Right renal cortex interstitium (tissue), 3 donors: ENCODE measurements at regions not wholly inside any gene's neighbourhood (a gene's known extent, or its start where the extent isn't known, plus 50 kb on each side); places are given as distances from the start of the nearest gene placed in this dataset.
"Not testable (repeated sequence)": the region's sequence is repeated elsewhere in the genome, so short reads cannot be mapped to it uniquely, and the experiment has no call there.

Source experiments
- DNase-seq, 3 donors: peaks; one replicate each; pipeline ENCODE4 v3.0.0-alpha.2; 2013; ENCODE audit warnings: low read depth in 3 of 3, low spot score in 2 of 3

DNA sequence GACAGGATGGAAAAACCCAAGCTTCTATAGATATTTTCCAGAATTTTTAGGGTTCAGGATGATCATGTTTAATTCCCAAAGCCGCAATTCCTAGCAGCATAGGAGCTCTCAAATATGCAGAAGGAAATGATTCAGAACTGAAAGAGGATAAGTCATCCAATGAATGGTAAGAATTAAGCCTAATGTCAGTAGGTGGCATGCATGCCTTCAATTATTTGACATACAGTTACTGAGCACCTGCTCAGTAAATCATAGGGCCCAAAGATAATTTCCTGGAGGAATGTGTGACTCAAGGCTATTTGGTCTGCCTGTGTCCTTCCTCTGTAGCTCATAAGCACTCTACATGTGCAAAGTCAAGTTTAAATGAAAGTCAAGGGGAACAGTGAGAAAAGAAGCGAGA, 116.8 kb upstream of the SLC38A4 start:
- DNase-seq = no peak

DNA sequence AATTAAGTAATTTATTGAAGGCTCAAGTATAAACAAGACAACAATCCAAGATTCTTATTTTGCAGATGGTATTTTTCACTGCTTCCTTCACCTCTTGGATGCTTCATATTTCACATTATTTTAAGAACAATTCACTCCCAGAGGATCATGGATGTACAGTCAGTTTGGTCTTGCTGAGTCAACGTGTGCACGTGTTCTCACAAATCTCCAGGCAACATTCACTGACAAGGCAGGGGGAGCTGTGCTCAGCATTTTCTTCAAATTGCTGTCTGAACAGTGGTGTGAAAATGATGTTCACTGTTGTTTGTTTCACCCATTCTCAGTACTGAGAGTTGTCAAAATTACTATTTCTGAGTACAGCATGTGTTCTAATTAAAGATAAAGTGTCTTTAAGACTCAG, 118.3 kb upstream of the SLC38A4 start:
- DNase-seq = peak; percentile 14 to 31 (median 15)

DNA sequence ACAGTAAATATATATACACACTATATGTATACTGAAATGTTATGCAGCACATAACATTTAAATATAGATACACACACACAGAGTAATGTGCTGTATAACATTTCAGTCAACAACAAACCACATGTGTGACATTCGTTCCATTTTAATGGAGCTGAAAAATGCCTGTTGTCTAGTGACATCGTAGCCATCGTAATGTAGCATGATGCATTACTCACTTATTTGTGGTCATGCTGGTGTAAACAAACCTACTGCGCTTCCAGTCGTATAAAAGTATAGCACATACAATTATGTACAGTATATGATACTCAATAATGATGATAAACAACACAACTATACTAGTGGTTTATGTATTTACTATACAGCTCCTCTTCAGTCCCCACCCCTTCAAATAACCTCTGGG, 119.0 kb upstream of the SLC38A4 start:
- no peak for DNase-seq

DNA sequence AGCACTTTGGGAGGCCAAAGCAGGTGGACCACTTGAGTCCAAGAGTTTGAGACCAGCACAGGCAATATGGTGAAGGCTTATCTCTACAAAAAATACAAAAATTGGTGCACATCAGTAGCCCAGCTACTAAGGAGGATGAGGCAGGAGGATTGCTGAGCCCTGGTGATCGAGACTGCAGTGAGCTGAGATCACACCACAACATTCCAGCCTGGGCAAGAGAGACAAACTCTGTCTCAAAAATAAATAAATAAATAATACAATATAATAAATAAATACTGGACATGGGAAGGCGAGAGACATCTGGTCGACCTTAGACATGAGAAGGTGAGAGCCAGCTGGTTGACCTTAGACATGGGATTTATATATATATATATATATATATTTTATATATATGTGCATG, 119.8 kb upstream of the SLC38A4 start:
- no peak for DNase-seq

DNA sequence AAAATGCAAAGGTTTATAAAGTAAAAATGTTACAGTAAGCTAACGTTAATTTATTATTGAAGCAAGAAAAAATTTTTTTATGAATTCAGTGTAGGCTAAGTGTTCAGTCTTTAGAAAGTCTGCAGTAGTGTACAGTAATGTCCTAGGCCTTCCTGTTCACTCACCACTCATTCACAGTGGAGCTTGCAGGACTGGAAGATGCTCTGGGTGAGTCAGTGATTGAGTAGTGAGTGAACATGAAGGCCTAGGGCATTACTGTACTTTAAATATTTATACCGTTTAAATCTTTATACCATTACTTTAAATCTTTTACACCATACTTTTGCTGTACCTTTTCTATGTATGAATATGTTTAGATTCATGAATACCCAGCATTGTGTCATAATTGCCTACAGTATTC, 120.3 kb upstream of the SLC38A4 start:
- DNase-seq = no peak

DNA sequence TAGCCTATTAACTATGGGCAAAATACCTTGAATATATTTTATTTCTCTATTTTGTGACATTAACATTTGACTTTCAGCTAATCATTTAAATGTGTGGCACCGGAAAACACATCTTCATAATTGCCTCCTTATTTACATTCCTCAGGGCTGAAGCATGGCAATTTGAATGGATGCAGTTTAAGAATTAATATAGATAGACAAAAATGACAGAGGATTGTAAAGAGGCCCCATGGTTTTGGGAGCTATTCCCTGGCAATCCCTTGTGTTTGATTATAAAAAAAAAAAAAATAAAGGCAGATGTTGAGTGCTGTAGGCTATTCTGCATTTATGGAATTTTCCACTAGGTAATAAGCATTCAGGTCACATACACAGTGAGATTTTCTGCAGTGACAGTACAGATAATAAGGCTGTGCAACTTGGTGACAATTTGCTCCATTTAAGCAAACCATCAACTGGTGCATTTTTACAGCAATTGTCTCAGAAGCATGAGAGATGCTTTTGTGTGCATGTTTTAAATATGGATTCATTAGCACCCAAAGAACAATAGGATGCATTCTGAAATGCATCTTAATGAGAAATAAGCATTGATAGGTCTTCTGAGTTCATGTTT, 123.2 kb upstream of the SLC38A4 start:
- no peak for DNase-seq

DNA sequence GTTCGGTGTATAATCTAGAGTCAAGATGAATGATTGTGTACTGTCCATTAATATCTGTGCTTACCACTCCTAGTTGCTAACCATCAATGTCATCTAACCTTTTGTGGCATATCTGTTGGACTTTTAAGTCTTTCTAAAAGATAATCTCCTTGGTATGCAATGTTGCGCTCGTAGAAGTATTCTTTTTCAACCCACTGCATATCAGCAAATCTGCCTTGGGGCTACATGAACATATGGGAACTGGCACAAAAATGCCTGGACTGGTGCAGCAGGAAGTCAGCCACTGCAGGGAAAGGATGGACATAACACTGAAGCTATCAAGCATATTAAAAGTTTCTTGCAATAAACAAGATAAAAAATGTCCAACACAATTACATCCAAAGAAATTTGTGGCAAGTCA, 124.3 kb upstream of the SLC38A4 start:
- DNase-seq = no peak

DNA sequence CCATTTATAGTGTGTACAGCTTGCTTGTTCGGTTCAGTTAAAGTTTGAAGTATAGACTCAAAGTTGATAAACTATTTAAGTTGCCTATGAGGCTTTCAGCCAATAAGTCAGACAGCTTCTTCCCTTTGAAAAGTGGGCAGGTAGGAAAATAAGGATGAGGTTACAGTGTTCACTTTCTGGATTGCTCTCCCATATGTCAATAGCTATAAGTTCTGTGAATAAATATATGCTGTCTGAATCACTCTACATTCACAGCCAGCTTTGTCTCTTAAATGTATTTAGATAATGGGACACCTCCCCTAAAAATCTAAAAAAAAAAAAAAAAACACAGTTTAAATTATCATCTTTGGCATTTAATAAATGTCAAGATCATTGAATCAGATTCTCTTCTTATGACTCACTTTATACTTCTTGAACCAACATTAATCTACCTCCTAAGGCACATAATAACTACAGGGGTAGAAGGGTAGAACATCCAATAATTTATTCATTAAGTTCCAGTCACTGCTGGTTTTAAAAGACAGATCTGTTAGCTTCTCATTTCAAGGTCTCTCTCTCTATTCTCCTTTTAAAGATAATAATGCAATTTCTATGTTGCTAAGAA, 126.4 kb upstream of the PCED1B start:
- no peak for DNase-seq

DNA sequence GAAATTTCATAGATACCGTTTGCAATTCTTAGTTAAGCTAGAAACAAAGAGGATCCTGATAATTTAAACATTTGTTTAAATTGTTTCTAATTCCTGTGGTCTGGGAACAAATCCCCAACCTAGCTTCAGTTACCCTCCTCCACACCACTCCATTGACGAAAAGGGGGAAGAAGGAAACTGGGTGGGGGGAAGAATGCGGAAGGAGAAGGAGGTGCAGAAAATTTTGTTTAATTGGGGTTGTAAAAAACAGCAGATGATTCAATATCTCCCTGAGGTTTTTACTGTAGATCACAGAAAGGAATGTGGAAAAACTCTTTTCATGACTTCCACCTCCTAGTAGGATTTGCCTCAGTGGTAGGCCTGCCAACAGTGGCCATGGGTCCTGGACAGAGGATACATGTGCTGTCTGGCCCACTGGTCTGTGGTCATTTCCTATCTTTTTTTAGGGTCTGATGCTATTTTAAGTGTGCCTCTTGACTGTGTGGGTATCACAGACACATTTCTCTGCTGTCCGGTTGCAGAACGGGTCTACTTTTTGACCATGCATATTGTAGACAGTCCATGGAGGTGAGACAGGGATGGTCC, 122.9 kb upstream of the PCED1B start:
- no peak for DNase-seq

DNA sequence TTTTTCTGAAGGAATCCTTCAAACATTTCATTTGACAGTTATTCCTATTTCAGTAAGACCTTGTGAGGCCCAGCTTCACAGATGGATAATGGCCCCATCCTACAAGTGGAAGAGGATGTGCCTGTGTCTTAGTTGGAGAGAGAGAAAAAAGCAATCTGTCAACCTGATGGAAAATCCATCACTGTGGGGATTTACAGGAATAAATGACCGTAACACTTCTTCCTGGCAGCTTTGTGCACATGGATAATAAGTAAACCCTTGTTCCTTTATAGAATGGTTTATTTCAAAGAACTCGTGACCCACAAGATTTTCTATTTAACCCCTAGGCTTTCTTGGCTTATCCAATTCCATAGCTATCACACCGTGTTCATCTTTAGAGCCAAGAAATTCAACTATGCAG, 121.4 kb upstream of the PCED1B start:
- no peak for DNase-seq

DNA sequence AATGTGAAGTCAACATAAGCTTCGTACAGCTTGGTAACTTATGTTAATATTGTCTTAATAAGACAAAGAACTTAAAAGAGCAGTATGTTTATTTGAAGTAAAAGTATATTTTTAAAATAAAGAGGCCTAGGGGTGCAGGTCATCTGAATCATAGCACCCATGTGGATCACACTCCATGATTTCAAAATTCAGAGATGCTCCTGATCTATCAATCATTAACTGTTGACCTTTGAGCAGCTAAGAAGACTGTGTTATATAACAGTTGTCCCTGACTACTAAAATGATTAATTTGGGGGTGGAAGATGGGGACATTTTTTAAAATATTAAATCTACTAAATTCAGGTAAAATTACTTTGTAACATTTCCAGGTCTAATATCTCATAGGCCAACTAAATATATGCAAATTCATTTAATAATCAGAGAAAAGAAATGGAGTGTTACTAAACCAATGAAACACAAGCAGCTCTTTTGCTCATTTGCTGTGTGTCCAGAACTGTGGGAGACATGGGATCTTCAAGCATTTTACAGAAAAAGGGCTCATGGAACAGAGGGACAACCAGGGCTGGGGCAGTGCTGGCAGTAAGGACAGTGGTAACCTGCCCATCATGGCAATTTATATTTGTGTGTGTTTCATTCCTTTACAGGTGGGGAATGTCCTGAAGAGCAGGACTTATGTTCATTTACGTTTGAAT, 120.7 kb upstream of the PCED1B start:
- no peak for DNase-seq

DNA sequence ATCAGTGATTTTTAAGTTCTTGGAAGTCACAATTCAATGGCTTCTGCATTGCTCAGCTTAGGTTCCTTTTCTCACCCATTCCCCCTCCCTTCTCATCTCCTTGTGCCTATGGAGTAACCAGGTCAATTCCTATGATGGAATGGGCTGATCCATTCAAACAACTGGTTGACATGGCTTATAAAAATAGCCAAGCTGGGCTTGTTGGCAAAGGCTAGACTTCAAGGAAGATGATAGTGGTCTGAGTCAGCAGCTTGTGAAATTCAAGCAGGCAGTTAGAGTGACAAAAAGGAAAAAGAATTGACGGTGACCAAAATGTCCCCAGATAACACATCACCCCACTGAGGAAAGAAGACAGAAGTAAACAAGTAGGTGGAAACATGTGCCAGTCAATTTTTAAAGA, 119.9 kb upstream of the PCED1B start:
- DNase-seq = no peak

DNA sequence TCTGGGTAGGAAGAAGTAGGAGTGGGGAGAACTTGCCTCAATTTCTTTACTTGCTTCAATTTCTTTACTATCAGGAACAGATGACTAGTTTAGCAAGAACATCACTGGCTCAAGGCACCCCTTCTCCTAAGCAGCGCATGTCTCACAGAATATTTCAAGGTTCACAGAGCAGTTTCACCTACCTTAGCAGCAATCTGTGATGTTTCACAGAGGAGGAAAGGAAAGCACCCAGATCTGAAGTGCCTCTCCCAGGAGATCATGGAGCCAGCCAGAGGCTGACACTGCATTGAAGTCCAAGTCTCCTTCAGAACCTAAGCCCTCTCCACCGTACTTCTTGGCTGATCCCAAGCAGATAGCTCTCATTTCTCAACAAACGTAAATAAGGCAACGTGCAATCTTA, 118.7 kb upstream of the PCED1B start:
- no peak for DNase-seq

DNA sequence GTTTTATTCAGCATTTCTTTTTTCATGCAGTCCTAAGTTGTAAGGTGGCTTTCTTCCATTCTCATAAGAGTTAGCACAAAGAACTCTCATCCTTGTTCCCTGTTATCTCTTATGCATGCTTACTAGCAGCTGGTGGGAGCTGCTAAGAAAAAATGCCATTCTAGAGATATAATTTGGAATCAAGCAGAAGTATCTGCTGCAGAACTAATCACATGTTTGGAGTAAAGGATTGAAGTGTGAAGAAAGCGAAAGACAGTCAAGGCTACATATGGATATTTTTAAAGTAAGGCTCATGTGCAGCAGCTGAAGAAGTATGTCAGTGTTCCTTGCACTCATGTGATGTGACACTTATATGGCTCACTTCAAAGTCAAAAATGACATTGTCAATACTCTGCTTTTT, 116.2 kb upstream of the PCED1B start:
- DNase-seq = no peak

DNA sequence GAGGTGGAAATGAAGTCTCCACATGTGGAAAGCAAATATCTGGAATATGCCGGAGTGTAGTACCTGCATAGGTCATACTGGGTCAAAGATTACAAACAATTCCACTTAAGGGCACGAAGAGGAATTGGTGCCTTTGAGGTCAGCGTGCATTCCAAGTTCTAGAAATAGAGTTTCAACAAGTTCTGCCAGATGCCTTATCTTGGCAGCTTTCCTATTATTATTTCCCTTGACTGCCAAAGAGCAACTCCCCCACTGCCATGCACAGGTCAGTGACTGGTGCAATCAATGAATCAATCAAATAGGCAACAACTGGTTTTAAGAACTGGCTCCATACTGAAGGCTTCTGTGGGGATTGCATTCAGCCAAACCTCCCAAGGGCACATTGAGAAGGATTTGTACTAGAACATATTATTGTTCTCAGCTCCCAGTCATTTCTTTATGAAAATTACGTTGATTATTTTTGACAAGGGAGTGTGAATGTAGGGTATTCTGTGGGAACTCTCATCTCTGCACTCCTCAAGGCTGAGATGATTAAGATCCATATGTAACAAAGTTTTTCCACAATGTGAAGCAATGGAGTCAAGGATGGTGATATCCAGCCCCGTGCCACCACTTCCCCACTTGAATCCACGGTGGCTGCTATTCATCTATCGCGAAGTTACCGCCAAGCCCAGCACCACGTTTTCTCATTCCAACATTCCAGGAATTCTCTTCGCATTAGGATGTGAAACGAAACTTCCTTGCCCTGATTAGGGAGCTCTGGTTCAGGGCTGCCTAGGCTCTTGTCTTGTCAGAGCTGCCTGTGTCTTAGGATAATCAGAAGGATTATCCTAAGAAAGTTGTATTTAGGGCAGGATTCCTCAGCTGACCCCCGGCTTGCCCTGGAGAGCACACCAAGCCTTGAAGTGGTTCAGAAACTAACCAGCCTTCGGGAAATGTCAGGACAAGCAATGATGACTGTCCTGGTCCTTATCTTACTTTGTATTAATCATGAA, 115.1 kb upstream of the PCED1B start:
- DNase-seq = no peak

DNA sequence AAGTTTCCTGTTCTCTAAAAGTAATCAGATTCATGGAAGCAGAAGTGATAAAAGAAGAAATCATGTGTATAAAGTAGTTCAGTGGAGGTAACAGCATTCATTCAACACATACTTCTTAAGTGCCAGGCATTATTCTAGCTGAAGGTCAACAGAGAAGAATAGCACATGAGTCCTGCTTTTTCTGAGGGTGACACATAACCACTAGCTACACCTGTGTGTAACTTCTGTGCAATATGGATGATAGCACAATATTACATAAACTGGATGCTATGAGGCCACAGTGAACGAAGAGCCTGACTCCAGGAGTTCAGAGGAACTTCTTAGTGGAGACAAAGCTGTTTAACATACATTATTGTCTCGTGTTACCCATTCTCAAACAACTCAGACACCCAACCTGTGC, 114.3 kb upstream of the PCED1B start:
- DNase-seq = no peak

DNA sequence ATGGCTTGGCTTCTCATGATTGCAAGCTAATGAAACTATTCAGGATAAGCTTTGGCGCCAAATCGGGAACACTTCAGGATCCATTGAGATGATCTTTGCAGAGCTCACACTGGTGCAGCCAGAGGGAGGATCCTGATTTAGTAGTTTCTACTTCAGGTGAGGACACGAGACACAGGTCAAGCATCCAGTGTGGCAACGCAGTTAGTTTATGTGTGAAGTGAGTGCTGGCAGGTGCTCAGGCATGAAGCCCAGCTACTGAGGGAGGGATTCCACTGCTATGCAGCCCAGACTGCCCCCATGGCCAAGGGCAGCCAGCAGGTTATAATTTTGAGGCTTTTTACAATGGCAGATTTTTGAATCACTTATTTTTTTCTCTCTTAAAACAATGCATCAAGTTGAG, 113.5 kb upstream of the PCED1B start:
- no peak for DNase-seq

DNA sequence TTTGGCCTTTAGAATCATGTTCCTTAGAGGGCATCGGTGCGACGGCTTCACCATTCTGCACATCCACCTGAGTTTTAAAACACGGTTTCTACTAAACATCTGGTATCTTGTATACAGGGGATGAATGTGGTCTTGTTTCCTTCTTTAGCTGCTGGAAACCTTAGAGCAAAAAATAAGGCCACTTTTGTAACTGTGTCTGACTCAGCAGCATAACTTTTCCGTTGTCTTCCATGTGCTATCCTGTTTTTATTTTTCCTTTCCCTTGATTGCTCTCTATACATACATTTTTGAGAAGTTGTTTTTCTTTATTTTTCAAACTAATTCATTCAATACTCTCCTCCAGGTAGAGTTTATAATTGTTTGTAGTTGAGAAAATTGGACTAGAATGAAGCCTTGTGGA, 108.8 kb upstream of the PCED1B start:
- no peak for DNase-seq

DNA sequence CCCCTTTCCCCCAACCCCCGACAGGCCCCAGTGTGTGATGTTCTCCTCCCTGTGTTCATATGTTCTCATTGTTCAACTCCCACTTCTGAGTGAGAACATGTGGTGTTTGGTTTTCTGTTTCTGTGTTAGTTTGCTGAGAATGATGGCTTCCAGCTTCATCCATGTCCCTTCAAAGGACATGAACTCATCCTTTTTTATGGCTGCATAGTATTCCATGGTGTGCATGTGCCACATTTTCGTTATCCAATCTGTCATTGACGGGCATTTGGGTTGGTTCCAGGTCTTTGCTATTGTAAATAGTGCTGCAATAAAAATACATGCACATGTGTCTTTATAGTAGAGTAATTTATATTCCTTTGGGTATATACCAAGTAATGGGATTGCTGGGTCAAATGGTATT, 105.5 kb upstream of the PCED1B start:
- DNase-seq = not testable (repeated sequence)

DNA sequence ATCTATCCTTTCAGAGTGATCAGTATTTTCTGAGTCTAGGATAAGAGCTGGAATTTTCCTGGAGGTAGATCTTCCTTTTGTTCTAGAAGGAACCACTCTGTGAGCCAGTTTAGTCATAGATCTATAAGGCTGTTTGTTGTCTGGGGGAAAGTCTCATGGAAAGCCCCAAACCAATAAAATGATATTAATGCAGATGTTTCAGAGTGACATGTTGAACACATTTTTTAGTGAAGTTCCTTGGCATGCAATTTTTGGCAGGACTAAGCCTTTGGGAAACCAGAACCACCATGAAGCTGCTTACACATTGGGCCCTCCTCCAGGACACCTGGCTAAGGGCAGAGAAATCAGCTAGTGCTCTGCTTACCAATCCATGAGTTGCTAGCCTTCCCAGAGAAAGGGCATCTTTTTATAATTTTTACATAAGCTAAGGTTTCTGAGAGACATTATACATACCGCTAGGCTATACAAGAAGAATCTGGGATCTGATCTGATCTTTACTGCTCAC, 101.5 kb upstream of the PCED1B start:
- DNase-seq = no peak

DNA sequence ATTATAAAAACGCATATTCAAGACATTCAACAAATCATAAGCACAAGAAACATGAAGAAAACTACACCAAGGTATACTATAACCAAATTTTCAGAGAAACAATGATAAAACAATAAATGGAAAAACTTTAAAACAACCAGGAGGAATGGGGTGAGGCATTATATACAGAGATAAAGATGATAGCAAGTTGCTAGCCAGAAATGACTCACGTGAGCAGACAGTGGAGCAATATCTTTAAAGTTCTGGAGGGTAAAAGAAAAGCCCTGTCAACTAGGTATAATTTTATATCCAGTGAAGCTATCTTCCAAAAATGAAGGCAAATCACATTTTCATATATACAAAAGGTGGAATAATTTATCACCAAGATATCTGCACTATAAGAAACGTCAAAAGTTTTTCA, 97.8 kb upstream of the PCED1B start:
- no peak for DNase-seq
